ENCODE measurements at regions not wholly inside any gene's neighbourhood (a gene's known extent, or its start where the extent isn't known, plus 50 kb on each side); places are given as distances from the start of the nearest gene placed in this dataset.

DNA sequence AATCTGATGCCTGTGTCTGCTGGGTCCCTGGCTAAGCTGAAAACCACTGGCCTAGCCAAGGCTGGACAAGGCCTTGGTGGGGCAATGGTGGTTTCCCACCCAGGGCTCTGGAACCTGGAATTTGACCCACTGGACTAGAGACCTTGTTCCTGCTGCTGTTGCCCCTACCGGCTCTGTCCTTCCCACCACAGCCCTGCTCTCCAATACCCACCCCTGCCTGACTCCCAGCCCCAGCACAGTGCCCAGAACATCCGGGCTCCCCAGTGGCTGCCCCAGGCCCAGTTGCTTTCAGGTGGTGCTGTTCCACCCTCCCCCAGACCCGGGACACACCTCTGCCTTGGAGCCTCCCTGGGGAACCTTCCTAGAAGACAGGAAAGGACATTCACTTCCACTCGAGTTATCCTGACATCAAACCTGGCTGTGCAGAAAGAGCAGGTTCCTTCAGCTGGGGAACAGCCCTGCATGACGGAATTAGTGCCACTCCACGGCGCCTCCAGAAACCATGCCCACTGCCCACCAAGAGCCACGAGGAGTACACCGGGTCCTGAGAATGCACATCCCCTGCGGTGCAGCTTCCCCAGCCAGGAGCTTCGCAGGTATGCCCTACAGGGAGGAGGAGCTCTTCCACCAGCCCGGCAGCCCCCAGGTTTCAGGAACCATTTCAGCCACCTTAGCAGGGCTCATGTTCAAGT, 152.8 kb downstream of the OAT start:
- Histone ChIP-seq H3K9me3 (ENCODE audit: severe bottlenecking) (no peaks in the 10 kb centered on the region), H3K27ac (no peak overlapping the region), H3K27me3 (ENCODE audit: insufficient read depth, low read depth, severe bottlenecking) (peaks cover 3% of the 10 kb centered on the region), H3K36me3 (no peaks in the 10 kb centered on the region), H3K4me3 (ENCODE audit: low read depth, low read length) (no peak overlapping the region)
- no peak for DNase-seq
- TF ChIP-seq, protein P1, sequence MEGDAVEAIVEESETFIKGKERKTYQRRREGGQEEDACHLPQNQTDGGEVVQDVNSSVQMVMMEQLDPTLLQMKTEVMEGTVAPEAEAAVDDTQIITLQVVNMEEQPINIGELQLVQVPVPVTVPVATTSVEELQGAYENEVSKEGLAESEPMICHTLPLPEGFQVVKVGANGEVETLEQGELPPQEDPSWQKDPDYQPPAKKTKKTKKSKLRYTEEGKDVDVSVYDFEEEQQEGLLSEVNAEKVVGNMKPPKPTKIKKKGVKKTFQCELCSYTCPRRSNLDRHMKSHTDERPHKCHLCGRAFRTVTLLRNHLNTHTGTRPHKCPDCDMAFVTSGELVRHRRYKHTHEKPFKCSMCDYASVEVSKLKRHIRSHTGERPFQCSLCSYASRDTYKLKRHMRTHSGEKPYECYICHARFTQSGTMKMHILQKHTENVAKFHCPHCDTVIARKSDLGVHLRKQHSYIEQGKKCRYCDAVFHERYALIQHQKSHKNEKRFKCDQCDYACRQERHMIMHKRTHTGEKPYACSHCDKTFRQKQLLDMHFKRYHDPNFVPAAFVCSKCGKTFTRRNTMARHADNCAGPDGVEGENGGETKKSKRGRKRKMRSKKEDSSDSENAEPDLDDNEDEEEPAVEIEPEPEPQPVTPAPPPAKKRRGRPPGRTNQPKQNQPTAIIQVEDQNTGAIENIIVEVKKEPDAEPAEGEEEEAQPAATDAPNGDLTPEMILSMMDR (IDR thresholded peaks at IDR 0.05; ENCODE audit: low read depth, low read length): no peak

DNA sequence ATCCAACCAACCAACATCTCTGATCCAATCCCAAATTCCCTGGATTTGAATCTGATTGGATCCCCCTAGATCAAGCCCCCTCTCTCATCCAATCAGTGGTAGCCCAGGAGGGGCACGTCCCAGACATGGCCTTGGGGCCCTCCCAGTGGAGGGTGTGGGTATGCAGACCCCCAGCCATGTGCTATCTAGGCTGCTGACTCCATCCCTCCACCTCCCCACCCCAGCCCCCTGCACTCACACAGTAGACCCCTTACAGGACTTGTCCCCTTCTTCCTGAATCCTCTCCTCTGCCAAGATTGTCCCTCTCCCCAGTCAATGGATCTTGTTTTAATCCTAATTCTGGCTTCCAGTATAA, 153.4 kb downstream of the OAT start:
- DNase-seq: no peak
- Histone ChIP-seq H3K4me3 (ENCODE audit: low read depth, low read length) (no peak overlapping the region), H3K27ac (no peak overlapping the region), H3K36me3 (no peaks in the 10 kb centered on the region), H3K9me3 (ENCODE audit: severe bottlenecking) (no peaks in the 10 kb centered on the region), H3K27me3 (ENCODE audit: insufficient read depth, low read depth, severe bottlenecking) (peaks cover 3% of the 10 kb centered on the region)
- TF ChIP-seq, protein P1 (IDR thresholded peaks at IDR 0.05; ENCODE audit: low read depth, low read length): no peak

DNA sequence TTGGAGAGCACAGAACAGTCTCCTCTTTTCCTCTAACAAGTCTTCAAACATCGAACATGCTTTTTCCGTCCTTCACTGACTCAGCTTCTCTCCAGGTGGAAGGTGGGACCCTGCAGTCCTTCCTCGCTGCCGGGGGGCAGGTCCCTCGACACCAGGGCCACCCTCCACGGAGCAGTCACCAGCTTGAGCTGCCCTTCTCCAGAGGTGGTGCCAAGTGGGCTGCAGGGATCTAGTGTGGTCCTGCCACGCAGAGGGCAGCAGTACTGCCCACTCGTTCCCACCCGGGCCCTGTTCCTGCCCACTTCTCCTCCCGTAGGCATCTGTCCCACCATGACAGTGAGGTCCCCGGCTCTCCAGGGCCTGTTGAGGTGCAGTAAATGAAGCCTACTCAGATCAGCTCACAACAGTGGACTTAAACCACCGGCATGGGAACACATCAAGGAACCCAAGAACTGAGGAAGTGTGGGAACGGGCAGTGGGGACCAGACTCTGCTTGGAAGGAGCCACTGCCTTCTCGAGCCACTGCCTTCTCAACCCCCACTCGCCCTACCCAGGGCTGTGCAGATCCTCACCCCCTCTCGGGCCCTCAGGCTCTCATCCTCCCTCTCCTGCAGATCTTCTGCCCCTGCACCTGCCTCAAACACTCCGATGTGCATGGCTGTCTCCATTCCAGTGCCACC, 153.9 kb downstream of the OAT start:
- Histone ChIP-seq H3K27ac (no peak overlapping the region), H3K4me3 (ENCODE audit: low read depth, low read length) (no peak overlapping the region), H3K36me3 (no peaks in the 10 kb centered on the region), H3K27me3 (ENCODE audit: insufficient read depth, low read depth, severe bottlenecking) (peaks cover 3% of the 10 kb centered on the region), H3K9me3 (ENCODE audit: severe bottlenecking) (no peaks in the 10 kb centered on the region)
- no peak for DNase-seq
- TF ChIP-seq, protein P1 (IDR thresholded peaks at IDR 0.05; ENCODE audit: low read depth, low read length): no peak

DNA sequence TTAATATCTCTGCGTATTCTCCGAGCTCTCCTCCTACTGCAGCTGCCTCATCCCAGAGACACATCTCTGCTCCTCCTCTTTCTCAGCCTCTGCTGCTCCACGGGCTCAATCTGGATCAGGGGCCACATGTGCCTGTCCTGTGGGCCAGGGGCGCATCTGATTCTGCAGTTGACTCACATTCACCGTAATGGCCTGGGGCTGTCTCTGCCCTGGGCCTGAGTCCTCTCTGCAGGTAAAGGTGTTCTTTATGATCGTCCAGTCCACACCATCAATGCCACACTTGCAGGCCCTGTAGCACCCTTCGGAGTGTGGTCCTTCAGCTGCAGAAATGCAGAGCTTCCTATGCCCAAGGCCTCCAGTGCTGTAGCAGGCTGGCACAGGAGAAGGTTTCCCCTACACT, 154.5 kb downstream of the OAT start:
- Histone ChIP-seq H3K27me3 (ENCODE audit: insufficient read depth, low read depth, severe bottlenecking) (peaks cover 3% of the 10 kb centered on the region), H3K27ac (no peak overlapping the region), H3K36me3 (no peaks in the 10 kb centered on the region), H3K9me3 (ENCODE audit: severe bottlenecking) (no peaks in the 10 kb centered on the region), H3K4me3 (ENCODE audit: low read depth, low read length) (no peak overlapping the region)
- TF ChIP-seq, protein P1 (IDR thresholded peaks at IDR 0.05; ENCODE audit: low read depth, low read length): no peak
- DNase-seq: no peak

DNA sequence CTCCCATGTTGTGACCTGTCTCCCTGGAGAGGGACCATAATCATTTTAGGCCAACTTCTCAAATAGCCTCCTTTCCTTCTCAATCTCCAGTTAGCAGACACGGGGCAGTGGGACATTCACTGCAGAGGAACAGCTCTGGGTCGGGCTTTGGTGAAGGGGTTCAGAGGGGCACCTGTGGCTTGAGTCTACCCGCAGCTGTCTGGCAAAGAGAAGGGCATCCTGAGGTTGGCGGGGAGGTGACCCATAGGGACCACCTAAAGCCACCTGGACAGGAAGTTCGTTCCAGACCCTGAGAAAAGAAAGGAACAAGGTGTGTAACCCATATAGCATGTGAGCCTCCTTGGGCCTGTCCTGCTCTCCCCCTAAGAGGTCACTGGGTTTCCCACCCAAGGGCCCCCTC, 155.0 kb downstream of the OAT start:
- no peak overlapping the region for H3K4me3 ChIP-seq (ENCODE audit: low read depth, low read length)
- TF ChIP-seq, protein P1 (IDR thresholded peaks at IDR 0.05; ENCODE audit: low read depth, low read length): no peak
- no peaks in the 10 kb centered on the region for H3K36me3 ChIP-seq
- H3K27me3 ChIP-seq (ENCODE audit: insufficient read depth, low read depth, severe bottlenecking): peaks cover 3% of the 10 kb centered on the region
- no peak for DNase-seq
- H3K9me3 ChIP-seq (ENCODE audit: severe bottlenecking): no peaks in the 10 kb centered on the region
- H3K27ac ChIP-seq: no peak overlapping the region
